ENCODE measurements at regions not wholly inside any gene's neighbourhood (a gene's known extent, or its start where the extent isn't known, plus 50 kb on each side); places are given as distances from the start of the nearest gene placed in this dataset.

- WGBS, 2 donors: 65 to 79% methylated on average over 7 of the region's 7 CpGs
- Histone ChIP-seq H3K36me3 (no peaks in the 10 kb centered on the region), H3K4me1 (peaks cover 0 to under 1% (median 0%) of the 10 kb centered on the region in 4 donors), H3K9me3 (no peaks in the 10 kb centered on the region), H3K27me3 (no peaks in the 10 kb centered on the region), H3K4me3 (no peak overlapping the region), H3K27ac (no peak overlapping the region)
- TF ChIP-seq POLR2AphosphoS5 (IDR thresholded peaks at IDR 0.05) (no peak), POLR2A (IDR thresholded peaks at IDR 0.05) (no peak)
- DNase-seq: no peak
- intact Hi-C loops (cut with DNase I): no loop called here
These were observed 85.6 kb downstream of the ZNF330 start for GRCh38 chr4:141306331-141306730.

- WGBS, 2 donors: 25 to 33% methylated on average over 5 of the region's 5 CpGs
- intact Hi-C loops (cut with DNase I): no loop called here
- Histone ChIP-seq H3K4me3 (no peak overlapping the region), H3K36me3 (no peaks in the 10 kb centered on the region), H3K9me3 (no peaks in the 10 kb centered on the region), H3K27ac (no peak overlapping the region), H3K4me1 (no peaks in the 10 kb centered on the region), H3K27me3 (no peaks in the 10 kb centered on the region)
- TF ChIP-seq, protein P1, sequence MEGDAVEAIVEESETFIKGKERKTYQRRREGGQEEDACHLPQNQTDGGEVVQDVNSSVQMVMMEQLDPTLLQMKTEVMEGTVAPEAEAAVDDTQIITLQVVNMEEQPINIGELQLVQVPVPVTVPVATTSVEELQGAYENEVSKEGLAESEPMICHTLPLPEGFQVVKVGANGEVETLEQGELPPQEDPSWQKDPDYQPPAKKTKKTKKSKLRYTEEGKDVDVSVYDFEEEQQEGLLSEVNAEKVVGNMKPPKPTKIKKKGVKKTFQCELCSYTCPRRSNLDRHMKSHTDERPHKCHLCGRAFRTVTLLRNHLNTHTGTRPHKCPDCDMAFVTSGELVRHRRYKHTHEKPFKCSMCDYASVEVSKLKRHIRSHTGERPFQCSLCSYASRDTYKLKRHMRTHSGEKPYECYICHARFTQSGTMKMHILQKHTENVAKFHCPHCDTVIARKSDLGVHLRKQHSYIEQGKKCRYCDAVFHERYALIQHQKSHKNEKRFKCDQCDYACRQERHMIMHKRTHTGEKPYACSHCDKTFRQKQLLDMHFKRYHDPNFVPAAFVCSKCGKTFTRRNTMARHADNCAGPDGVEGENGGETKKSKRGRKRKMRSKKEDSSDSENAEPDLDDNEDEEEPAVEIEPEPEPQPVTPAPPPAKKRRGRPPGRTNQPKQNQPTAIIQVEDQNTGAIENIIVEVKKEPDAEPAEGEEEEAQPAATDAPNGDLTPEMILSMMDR (IDR thresholded peaks at IDR 0.05): peak; percentile 11 to 55 (median 38)
- TF ChIP-seq POLR2A (IDR thresholded peaks at IDR 0.05): no peak
- no peak for TF ChIP-seq POLR2AphosphoS5 (IDR thresholded peaks at IDR 0.05)
- peak; percentile 66 for DNase-seq
These were observed 86.6 kb downstream of the ZNF330 start for GRCh38 chr4:141307241-141307689.

- no peaks in the 10 kb centered on the region for H3K4me1 ChIP-seq
- intact Hi-C loops (cut with DNase I): no loop called here
These were observed 89.2 kb downstream of the ZNF330 start for GRCh38 chr4:141309874-141310273.

DNA sequence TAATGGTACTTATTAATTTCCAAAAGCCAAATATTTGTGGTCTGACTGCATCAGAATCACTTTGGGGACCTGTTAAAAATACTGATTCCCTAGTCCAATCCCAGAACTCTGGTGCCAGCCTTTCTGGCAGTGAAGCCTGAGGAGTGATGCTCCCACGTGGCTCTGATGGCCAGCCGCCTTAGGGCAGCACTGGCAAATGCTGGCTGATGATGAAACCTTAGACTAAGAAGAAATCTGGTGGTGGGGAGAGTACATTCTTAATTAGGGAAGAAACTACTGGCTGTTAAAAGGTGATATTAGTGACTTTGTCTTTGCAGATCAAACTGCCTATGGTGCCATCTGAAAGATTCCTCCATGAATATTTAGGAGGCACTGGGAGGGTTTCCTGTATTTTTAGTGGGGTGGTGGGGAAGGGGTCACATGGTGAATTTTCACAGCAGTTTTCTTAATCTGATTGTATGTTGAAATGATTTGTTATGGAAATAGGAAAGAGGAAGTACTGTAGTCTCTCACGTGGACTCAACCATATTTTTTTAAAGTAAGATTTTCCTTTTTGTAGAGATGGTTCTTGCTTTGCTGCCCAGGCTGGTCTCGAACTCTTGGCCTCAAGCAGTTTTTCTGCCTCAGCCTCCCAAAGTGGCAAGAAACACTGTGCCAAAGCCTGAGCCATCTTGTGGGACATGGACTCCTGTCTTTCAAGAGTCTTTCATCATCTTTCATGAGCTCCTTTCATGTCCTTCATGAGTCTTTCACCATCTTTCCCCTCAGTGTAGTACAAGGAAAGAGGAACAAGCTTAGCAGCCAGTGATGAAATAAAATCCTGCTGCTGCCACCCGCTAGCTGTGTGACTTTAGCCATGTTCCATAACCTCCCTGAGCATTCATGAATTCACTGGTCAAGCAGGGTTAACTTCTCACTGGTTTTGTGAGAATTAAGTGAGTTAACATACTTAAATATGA, 90.8 kb downstream of the ZNF330 start:
- no peaks in the 10 kb centered on the region for H3K9me3 ChIP-seq
- no peaks in the 10 kb centered on the region for H3K36me3 ChIP-seq
- H3K4me3 ChIP-seq: no peak overlapping the region
- no peak overlapping the region for H3K27ac ChIP-seq
- H3K27me3 ChIP-seq: no peaks in the 10 kb centered on the region
- WGBS, 2 donors: 79 to 87% methylated on average over 5 of the region's 5 CpGs
- DNase-seq: no peak
- no peaks in the 10 kb centered on the region for H3K4me1 ChIP-seq
- TF ChIP-seq EP300 (IDR thresholded peaks at IDR 0.05): no peak
- intact Hi-C loops (cut with DNase I): no loop called here

More at GRCh38 chr4:141309874-141310273, 89.2 kb downstream of the ZNF330 start:
- Histone ChIP-seq H3K4me3 (no peak overlapping the region), H3K27ac (no peak overlapping the region), H3K36me3 (no peaks in the 10 kb centered on the region), H3K27me3 (no peaks in the 10 kb centered on the region), H3K9me3 (no peaks in the 10 kb centered on the region)
- no peak for DNase-seq
- TF ChIP-seq EP300 (IDR thresholded peaks at IDR 0.05) (no peak), POLR2A (IDR thresholded peaks at IDR 0.05) (no peak), POLR2AphosphoS5 (IDR thresholded peaks at IDR 0.05) (no peak)
- TF ChIP-seq, protein P1 (IDR thresholded peaks at IDR 0.05): no peak
- 81 to 87% methylated on average over 3 of the region's 3 CpGs for WGBS, 2 donors

GRCh38 chr4:141314627-141315026, 93.9 kb downstream of the ZNF330 start:
- 86 to 93% methylated on average over 1 of the region's 1 CpG for WGBS, 2 donors
- no peaks in the 10 kb centered on the region for H3K9me3 ChIP-seq

More at GRCh38 chr4:141314627-141315026, 93.9 kb downstream of the ZNF330 start:
- Histone ChIP-seq H3K27ac (no peak overlapping the region), H3K36me3 (no peaks in the 10 kb centered on the region), H3K27me3 (no peaks in the 10 kb centered on the region), H3K4me1 (no peaks in the 10 kb centered on the region), H3K4me3 (no peak overlapping the region)
- intact Hi-C loops (cut with DNase I): no loop called here
- DNase-seq: no peak
- TF ChIP-seq POLR2A (IDR thresholded peaks at IDR 0.05) (no peak), EP300 (IDR thresholded peaks at IDR 0.05) (no peak), POLR2AphosphoS5 (IDR thresholded peaks at IDR 0.05) (no peak)
- TF ChIP-seq, protein P1 (IDR thresholded peaks at IDR 0.05): no peak
